HuH-7.5 (cell line): ENCODE measurements at regions not wholly inside any gene's neighbourhood (a gene's known extent, or its start where the extent isn't known, plus 50 kb on each side); places are given as distances from the start of the nearest gene placed in this dataset.

Source experiments
- DNase-seq: peaks from one replicate; pipeline ENCODE4 v3.0.0; 2011; ENCODE audit warnings: low spot score

- no peak for DNase-seq
These were observed 1243.1 kb upstream of the ADGRB3 start for GRCh38 chr6:67391955-67392354.

GRCh38 chr6:67369679-67370078, 1265.4 kb upstream of the ADGRB3 start:
- DNase-seq = no peak

GRCh38 chr6:67362976-67363375, 1272.1 kb upstream of the ADGRB3 start:
- DNase-seq = no peak

- DNase-seq = no peak
These were observed 1273.8 kb upstream of the ADGRB3 start for GRCh38 chr6:67361264-67361663.

- DNase-seq = no peak
These were observed 1276.8 kb upstream of the ADGRB3 start for GRCh38 chr6:67358241-67358640.

- no peak for DNase-seq
These were observed 1281.2 kb upstream of the ADGRB3 start for GRCh38 chr6:67353861-67354260.

- no peak for DNase-seq
These were observed 1282.4 kb upstream of the ADGRB3 start for GRCh38 chr6:67352717-67353116.

- DNase-seq = no peak
These were observed 1284.4 kb upstream of the ADGRB3 start for GRCh38 chr6:67350729-67351128.

GRCh38 chr6:67345946-67346345, 1289.1 kb upstream of the ADGRB3 start:
- no peak for DNase-seq

GRCh38 chr6:67336014-67336413, 1299.1 kb upstream of the ADGRB3 start:
- DNase-seq = no peak

GRCh38 chr6:67331304-67331703, 1303.8 kb upstream of the ADGRB3 start:
- no peak for DNase-seq

- DNase-seq = no peak
These were observed 1306.8 kb upstream of the ADGRB3 start for GRCh38 chr6:67328269-67328668.

GRCh38 chr6:67300430-67301040, 1334.5 kb upstream of the ADGRB3 start:
- no peak for DNase-seq

GRCh38 chr6:67292169-67292568, 1342.9 kb upstream of the ADGRB3 start:
- DNase-seq = no peak

GRCh38 chr6:67287566-67287965, 1347.5 kb upstream of the ADGRB3 start:
- no peak for DNase-seq

GRCh38 chr6:67285770-67286495, 1349.1 kb upstream of the ADGRB3 start:
- no peak for DNase-seq

GRCh38 chr6:67277312-67277711, 1357.8 kb upstream of the ADGRB3 start:
- no peak for DNase-seq

- no peak for DNase-seq
These were observed 1368.8 kb upstream of the ADGRB3 start for GRCh38 chr6:67265996-67266921.

- DNase-seq = no peak
These were observed 1382.4 kb upstream of the ADGRB3 start for GRCh38 chr6:67252663-67253062.

GRCh38 chr6:67248077-67248476, 1387.0 kb upstream of the ADGRB3 start:
- DNase-seq = no peak

GRCh38 chr6:67244037-67244436, 1391.0 kb upstream of the ADGRB3 start:
- no peak for DNase-seq

- no peak for DNase-seq
These were observed 1397.8 kb upstream of the ADGRB3 start for GRCh38 chr6:67237277-67237676.

- DNase-seq = no peak
These were observed 1404.0 kb upstream of the ADGRB3 start for GRCh38 chr6:67231092-67231491.
